ENCODE measurements at regions not wholly inside any gene's neighbourhood (a gene's known extent, or its start where the extent isn't known, plus 50 kb on each side); places are given as distances from the start of the nearest gene placed in this dataset.

GRCh38 chr1:192238421-192238820 is 78.4 kb upstream of the RGS21 start:
- TF ChIP-seq EGR1 (IDR thresholded peaks at IDR 0.05; ENCODE audit: borderline replicate concordance, low read depth, low read length) (no peak), SP4 (IDR thresholded peaks at IDR 0.05; ENCODE audit: low read length) (no peak), POLR2A (IDR thresholded peaks at IDR 0.05; ENCODE audit: control extremely low read depth in 1 of 2, low read depth in 2 of 2, low read length in 2 of 2) (no peak), POU5F1 (IDR thresholded peaks at IDR 0.05; ENCODE audit: low read depth, low read length) (no peak), CEBPB (IDR thresholded peaks at IDR 0.05; ENCODE audit: low read depth, low read length) (no peak), CBX5 (IDR thresholded peaks at IDR 0.05; ENCODE audit: low read depth, low read length) (no peak)
- TF ChIP-seq, protein P1, sequence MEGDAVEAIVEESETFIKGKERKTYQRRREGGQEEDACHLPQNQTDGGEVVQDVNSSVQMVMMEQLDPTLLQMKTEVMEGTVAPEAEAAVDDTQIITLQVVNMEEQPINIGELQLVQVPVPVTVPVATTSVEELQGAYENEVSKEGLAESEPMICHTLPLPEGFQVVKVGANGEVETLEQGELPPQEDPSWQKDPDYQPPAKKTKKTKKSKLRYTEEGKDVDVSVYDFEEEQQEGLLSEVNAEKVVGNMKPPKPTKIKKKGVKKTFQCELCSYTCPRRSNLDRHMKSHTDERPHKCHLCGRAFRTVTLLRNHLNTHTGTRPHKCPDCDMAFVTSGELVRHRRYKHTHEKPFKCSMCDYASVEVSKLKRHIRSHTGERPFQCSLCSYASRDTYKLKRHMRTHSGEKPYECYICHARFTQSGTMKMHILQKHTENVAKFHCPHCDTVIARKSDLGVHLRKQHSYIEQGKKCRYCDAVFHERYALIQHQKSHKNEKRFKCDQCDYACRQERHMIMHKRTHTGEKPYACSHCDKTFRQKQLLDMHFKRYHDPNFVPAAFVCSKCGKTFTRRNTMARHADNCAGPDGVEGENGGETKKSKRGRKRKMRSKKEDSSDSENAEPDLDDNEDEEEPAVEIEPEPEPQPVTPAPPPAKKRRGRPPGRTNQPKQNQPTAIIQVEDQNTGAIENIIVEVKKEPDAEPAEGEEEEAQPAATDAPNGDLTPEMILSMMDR (IDR thresholded peaks at IDR 0.05; ENCODE audit: control extremely low read depth in 1 of 3, insufficient read depth in 1 of 3, low read depth in 1 of 3, low read length in 3 of 3), result no peak
